Mesenchymal stem cell (in vitro differentiated cells and primary cell): ENCODE measurements at regions not wholly inside any gene's neighbourhood (a gene's known extent, or its start where the extent isn't known, plus 50 kb on each side); places are given as distances from the start of the nearest gene placed in this dataset.

Experiments used
- DNase-seq: peaks from one replicate; pipeline ENCODE4 v3.0.0-alpha.2; 2013
- H2AFZ ChIP-seq: one replicate; pipeline ENCODE4 v1.6.1; 2013; ENCODE audit warnings: low read depth, mild to moderate bottlenecking, control low read depth, inconsistent platforms, low read length, moderate library complexity
- H2AK5ac ChIP-seq: 2 replicates; pipeline ENCODE4 v1.6.1; 2013; ENCODE audit warnings: low read length, moderate library complexity, mild to moderate bottlenecking, inconsistent platforms; ENCODE audit not compliant: severe bottlenecking
- H2BK120ac ChIP-seq: one replicate; pipeline ENCODE4 v1.6.1; 2013; ENCODE audit warnings: low read depth, mild to moderate bottlenecking, inconsistent platforms, low read length, moderate library complexity
- H2BK12ac ChIP-seq, 2 experiments: one replicate each; pipeline ENCODE4 v1.6.1; 2013; ENCODE audit warnings: inconsistent platforms in 2 of 2, low read length in 2 of 2, mild to moderate bottlenecking in 2 of 2, moderate library complexity in 2 of 2, control low read depth in 1 of 2
- H2BK15ac ChIP-seq: one replicate; pipeline ENCODE4 v1.6.1; 2013; ENCODE audit warnings: mild to moderate bottlenecking, low read depth, inconsistent platforms; ENCODE audit not compliant: poor library complexity, severe bottlenecking
- H2BK5ac ChIP-seq: 2 replicates; pipeline ENCODE4 v1.6.1; 2013; ENCODE audit warnings: low read depth, mild to moderate bottlenecking, low read length, control low read depth, inconsistent platforms; ENCODE audit not compliant: poor library complexity, severe bottlenecking
- H3K14ac ChIP-seq, 2 experiments: one replicate each; pipeline ENCODE4 v1.6.1; 2013; ENCODE audit warnings: inconsistent platforms in 2 of 2, low read length in 2 of 2, control low read depth in 1 of 2, mild to moderate bottlenecking in 1 of 2, moderate library complexity in 1 of 2
- H3K18ac ChIP-seq, 2 experiments: one replicate each; pipeline ENCODE4 v1.6.1; 2013; ENCODE audit warnings: inconsistent platforms in 2 of 2, low read length in 2 of 2, control low read depth in 1 of 2, low read depth in 1 of 2, mild to moderate bottlenecking in 1 of 2
- H3K23ac ChIP-seq, 2 experiments: one replicate each; pipeline ENCODE4 v1.6.1; 2013; ENCODE audit warnings: inconsistent platforms in 2 of 2, low read length in 2 of 2, mild to moderate bottlenecking in 2 of 2, moderate library complexity in 2 of 2, control low read depth in 1 of 2
- H3K27ac ChIP-seq: 2 replicates; pipeline ENCODE4 v1.5.1; 2013; ENCODE audit warnings: mild to moderate bottlenecking, moderate library complexity, low read length, control low read depth, inconsistent platforms; ENCODE audit not compliant: poor library complexity, severe bottlenecking
- H3K27me3 ChIP-seq, 2 experiments: 2 replicates each; pipeline versions ENCODE4 v1.6.1 to v1.7.0; 2013; ENCODE audit warnings: low read length in 2 of 2, mild to moderate bottlenecking in 2 of 2, moderate library complexity in 2 of 2, control low read depth in 1 of 2, inconsistent platforms in 1 of 2; ENCODE audit not compliant: control insufficient read depth in 1 of 2, insufficient read depth in 1 of 2
- H3K36me3 ChIP-seq, 2 experiments: 2 replicates each; pipeline versions ENCODE4 v1.6.1 to v1.7.0; 2013; ENCODE audit warnings: low read length in 2 of 2, control low read depth in 1 of 2, inconsistent platforms in 1 of 2, low read depth in 1 of 2, mild to moderate bottlenecking in 1 of 2; ENCODE audit not compliant: insufficient read depth in 2 of 2, control insufficient read depth in 1 of 2
- H3K4ac ChIP-seq, 2 experiments: one replicate each; pipeline ENCODE4 v1.6.1; 2013; ENCODE audit warnings: inconsistent platforms in 2 of 2, low read length in 2 of 2, mild to moderate bottlenecking in 2 of 2, moderate library complexity in 2 of 2, control low read depth in 1 of 2, low read depth in 1 of 2
- H3K4me1 ChIP-seq: 2 replicates; pipeline ENCODE4 v1.6.1; 2013; ENCODE audit warnings: low read depth, low read length, control low read depth; ENCODE audit not compliant: control insufficient read depth, insufficient read depth
- H3K4me2 ChIP-seq: 2 replicates; pipeline ENCODE4 v1.6.1; 2013; ENCODE audit warnings: low read length, mild to moderate bottlenecking, inconsistent platforms; ENCODE audit not compliant: poor library complexity, severe bottlenecking
- H3K4me3 ChIP-seq, 2 experiments: 2 replicates each; pipeline versions ENCODE4 v1.5.1 to v1.7.0; 2013; ENCODE audit warnings: low read length in 2 of 2, mild to moderate bottlenecking in 2 of 2, control low read depth in 1 of 2, low read depth in 1 of 2; ENCODE audit not compliant: insufficient read depth in 1 of 2
- H3K79me1 ChIP-seq: replicated peaks from 2 replicates; pipeline ENCODE4 v1.6.1; 2013; ENCODE audit warnings: mild to moderate bottlenecking, control low read depth, low read length, inconsistent platforms; ENCODE audit not compliant: poor library complexity, severe bottlenecking
- H3K9ac ChIP-seq: 2 replicates; pipeline ENCODE4 v1.7.0; 2013; ENCODE audit warnings: mild to moderate bottlenecking, low read length, moderate library complexity
- H3K9me3 ChIP-seq: 2 replicates; pipeline ENCODE4 v1.7.0; 2013; ENCODE audit warnings: mild to moderate bottlenecking, low read length; ENCODE audit not compliant: control insufficient read depth
- H4K8ac ChIP-seq: one replicate; pipeline ENCODE4 v1.6.1; 2013; ENCODE audit warnings: inconsistent platforms, mild to moderate bottlenecking, low read length, moderate library complexity
- H4K91ac ChIP-seq: one replicate; pipeline ENCODE4 v1.6.1; 2013; ENCODE audit warnings: mild to moderate bottlenecking, low read length, inconsistent platforms
- WGBS: methylation state at CpG from one replicate; pipeline ENCODE4 v1.1.7; 2013; ENCODE audit warnings: mixed read lengths; 5-methylcytosine and 5-hydroxymethylcytosine counted together

- no peak overlapping the region for H2BK5ac ChIP-seq
- H2BK15ac ChIP-seq: no peak overlapping the region
- no peak overlapping the region for H4K91ac ChIP-seq
- no peak overlapping the region for H3K4ac ChIP-seq
- H3K23ac ChIP-seq: no peak overlapping the region
- no peaks in the 10 kb centered on the region for H3K79me1 ChIP-seq
- no peak overlapping the region for H2AK5ac ChIP-seq
- no peaks in the 10 kb centered on the region for H3K4me1 ChIP-seq
- H3K36me3 ChIP-seq: no peaks in the 10 kb centered on the region
- no peak overlapping the region for H2BK12ac ChIP-seq
- H2AFZ ChIP-seq: no peak overlapping the region
- H3K4me3 ChIP-seq: no peak overlapping the region
- no peak overlapping the region for H3K9ac ChIP-seq
- no peak overlapping the region for H3K4me2 ChIP-seq
- H3K27ac ChIP-seq: no peak overlapping the region
- no peak overlapping the region for H4K8ac ChIP-seq
- H3K9me3 ChIP-seq: peaks cover 5% of the 10 kb centered on the region
- 66% methylated on average over 4 of the region's 4 CpGs for WGBS
- no peak overlapping the region for H3K18ac ChIP-seq
- H2BK120ac ChIP-seq: no peak overlapping the region
- no peak for DNase-seq
- H3K14ac ChIP-seq: no peak overlapping the region
- no peaks in the 10 kb centered on the region for H3K27me3 ChIP-seq
These were observed 568.2 kb downstream of the AJAP1 start for GRCh38 chr1:5222626-5223025.

DNA sequence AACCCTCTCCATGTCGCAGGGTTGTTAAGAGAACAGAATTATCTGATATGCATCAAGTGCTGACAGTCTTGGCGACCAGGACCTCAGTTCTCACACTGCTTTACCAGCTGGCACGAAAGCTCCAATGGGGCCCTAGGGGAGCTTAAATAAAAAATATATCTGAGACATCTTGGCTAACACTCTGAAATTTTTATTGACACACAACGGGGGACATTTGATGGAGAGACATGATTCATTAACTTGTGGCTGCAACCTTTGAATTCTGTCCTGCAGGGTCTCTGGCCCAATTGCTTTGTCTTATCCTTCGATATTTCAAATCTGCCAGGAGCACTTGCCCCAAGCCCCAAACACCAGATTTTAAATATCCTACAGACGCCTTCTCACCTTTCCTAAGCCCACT is 567.0 kb downstream of the AJAP1 start:
- no peak overlapping the region for H2BK12ac ChIP-seq
- H3K79me1 ChIP-seq: no peaks in the 10 kb centered on the region
- H3K4ac ChIP-seq: no peak overlapping the region
- no peak overlapping the region for H3K4me2 ChIP-seq
- H3K9ac ChIP-seq: no peak overlapping the region
- no peak overlapping the region for H3K23ac ChIP-seq
- no peaks in the 10 kb centered on the region for H3K4me1 ChIP-seq
- DNase-seq: no peak
- no peaks in the 10 kb centered on the region for H3K36me3 ChIP-seq
- no peak overlapping the region for H2BK120ac ChIP-seq
- H3K14ac ChIP-seq: no peak overlapping the region
- no peak overlapping the region for H3K27ac ChIP-seq
- no peaks in the 10 kb centered on the region for H3K27me3 ChIP-seq
- no peak overlapping the region for H2AFZ ChIP-seq
- no peak overlapping the region for H3K18ac ChIP-seq
- H2BK5ac ChIP-seq: no peak overlapping the region
- no peak overlapping the region for H4K91ac ChIP-seq
- H2AK5ac ChIP-seq: no peak overlapping the region
- H3K4me3 ChIP-seq: no peak overlapping the region
- WGBS: 74% methylated on average over 6 of the region's 6 CpGs
- no peak overlapping the region for H2BK15ac ChIP-seq
- H3K9me3 ChIP-seq: peaks cover 5% of the 10 kb centered on the region
- no peak overlapping the region for H4K8ac ChIP-seq

DNA sequence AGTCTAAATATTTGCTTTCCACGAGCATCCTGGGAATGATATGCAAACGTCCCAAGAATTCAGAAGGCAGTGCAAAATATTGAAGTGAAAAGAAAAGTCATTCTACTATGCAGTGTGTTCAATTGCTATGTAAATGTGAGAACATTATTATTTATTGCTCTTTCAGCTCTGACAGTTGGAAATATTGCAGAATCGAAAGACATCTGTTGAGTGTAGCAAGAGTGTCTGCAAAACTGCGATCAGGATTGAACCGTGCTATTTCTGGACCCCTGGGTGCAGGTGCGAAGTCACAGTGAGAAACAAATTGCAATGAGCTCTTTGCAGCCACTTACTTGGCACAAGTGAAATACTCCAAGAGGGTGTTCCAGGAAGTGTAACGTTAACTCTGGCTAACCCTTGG is 566.4 kb downstream of the AJAP1 start:
- Histone ChIP-seq H2AFZ (no peak overlapping the region), H3K27ac (no peak overlapping the region), H2BK5ac (no peak overlapping the region), H2BK120ac (no peak overlapping the region), H2BK12ac (no peak overlapping the region), H3K4me2 (no peak overlapping the region), H3K23ac (no peak overlapping the region), H3K4me1 (no peaks in the 10 kb centered on the region), H3K79me1 (no peaks in the 10 kb centered on the region), H3K4ac (no peak overlapping the region), H3K14ac (no peak overlapping the region), H3K4me3 (no peak overlapping the region), H3K9me3 (peaks cover 5% of the 10 kb centered on the region), H3K27me3 (no peaks in the 10 kb centered on the region), H2AK5ac (no peak overlapping the region), H3K36me3 (no peaks in the 10 kb centered on the region), H4K8ac (no peak overlapping the region), H3K9ac (no peak overlapping the region), H2BK15ac (no peak overlapping the region), H3K18ac (no peak overlapping the region), H4K91ac (no peak overlapping the region)
- no peak for DNase-seq
- WGBS: 62% methylated on average over 7 of the region's 7 CpGs

DNA sequence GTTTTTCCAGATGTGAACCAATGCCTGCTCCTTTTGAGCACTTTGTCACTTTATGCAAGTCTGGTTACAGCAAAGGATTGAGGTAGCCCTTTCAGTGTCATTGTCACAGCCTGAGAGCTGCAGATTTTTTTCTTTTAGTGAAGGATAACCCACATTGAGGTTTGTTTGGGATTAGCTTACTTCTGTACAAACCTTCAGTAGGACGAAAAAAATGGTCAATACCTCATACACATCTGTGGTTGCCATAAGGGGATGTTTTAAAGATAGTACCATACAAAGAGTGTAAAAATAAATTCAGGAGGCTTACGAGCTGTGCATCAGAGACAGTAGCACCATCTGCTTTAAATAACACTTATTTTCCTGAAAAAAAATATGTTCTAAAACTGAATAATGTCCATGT is 566.0 kb downstream of the AJAP1 start:
- H2BK5ac ChIP-seq: no peak overlapping the region
- H2AFZ ChIP-seq: no peak overlapping the region
- peaks cover 5% of the 10 kb centered on the region for H3K9me3 ChIP-seq
- H3K27ac ChIP-seq: no peak overlapping the region
- H2BK12ac ChIP-seq: no peak overlapping the region
- no peaks in the 10 kb centered on the region for H3K36me3 ChIP-seq
- no peak overlapping the region for H4K8ac ChIP-seq
- H2AK5ac ChIP-seq: no peak overlapping the region
- H3K4me1 ChIP-seq: no peaks in the 10 kb centered on the region
- H4K91ac ChIP-seq: no peak overlapping the region
- no CpG with 5 or more reads among the region's 2 CpGs for WGBS
- DNase-seq: no peak
- no peak overlapping the region for H2BK120ac ChIP-seq
- no peak overlapping the region for H3K4ac ChIP-seq
- H3K4me3 ChIP-seq: no peak overlapping the region
- no peak overlapping the region for H3K4me2 ChIP-seq
- no peak overlapping the region for H3K18ac ChIP-seq
- no peak overlapping the region for H3K14ac ChIP-seq
- no peaks in the 10 kb centered on the region for H3K27me3 ChIP-seq
- no peak overlapping the region for H3K9ac ChIP-seq
- H3K79me1 ChIP-seq: no peaks in the 10 kb centered on the region
- H3K23ac ChIP-seq: no peak overlapping the region
- no peak overlapping the region for H2BK15ac ChIP-seq
